Keratinocyte (primary cell): ENCODE measurements at regions not wholly inside any gene's neighbourhood (a gene's known extent, or its start where the extent isn't known, plus 50 kb on each side); places are given as distances from the start of the nearest gene placed in this dataset.

Source experiments
- EZH2 ChIP-seq: IDR thresholded peaks from one replicate; pipeline ENCODE4 v1.6.1; 2012; ENCODE audit warnings: inconsistent platforms, mild to moderate bottlenecking, low read length, moderate library complexity
- TF ChIP-seq, protein P1 (sequence below), 3 experiments: IDR thresholded peaks in 1 of 3; conservative IDR thresholded peaks in 1 of 3; optimal IDR thresholded peaks in 1 of 3; 2 replicates in 2 of 3; 3 replicates in 1 of 3; pipeline versions ENCODE3 to v1.5.1; 2011; ENCODE audit warnings: low read length in 3 of 3, mild to moderate bottlenecking in 3 of 3, moderate library complexity in 2 of 3, control low read depth in 1 of 3, inconsistent platforms in 1 of 3; ENCODE audit not compliant: insufficient read depth in 2 of 3; ENCODE audit errors: extremely low read depth in 1 of 3

DNA sequence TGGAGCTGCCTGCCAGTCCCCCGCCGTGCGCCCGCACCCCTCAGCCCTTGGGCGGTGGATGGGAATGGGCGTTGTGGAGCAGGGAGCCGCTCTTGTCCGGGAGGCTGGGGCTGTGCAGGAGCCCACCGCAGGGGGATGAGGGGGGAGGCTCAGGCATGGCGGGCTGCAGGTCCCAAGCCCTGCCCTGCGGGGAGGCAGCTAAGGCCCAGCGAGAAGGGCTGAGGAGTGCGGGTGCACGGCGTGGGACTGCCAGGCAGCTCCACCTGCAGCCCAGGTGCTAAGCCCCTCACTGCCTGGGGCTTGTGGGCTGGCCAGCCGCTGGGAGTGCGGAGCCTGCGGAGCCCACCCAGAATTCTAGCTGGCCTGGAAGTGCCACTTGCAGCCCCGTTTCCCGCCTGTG lies 991.7 kb upstream of the ARRDC3 start:
- TF ChIP-seq, protein P1, sequence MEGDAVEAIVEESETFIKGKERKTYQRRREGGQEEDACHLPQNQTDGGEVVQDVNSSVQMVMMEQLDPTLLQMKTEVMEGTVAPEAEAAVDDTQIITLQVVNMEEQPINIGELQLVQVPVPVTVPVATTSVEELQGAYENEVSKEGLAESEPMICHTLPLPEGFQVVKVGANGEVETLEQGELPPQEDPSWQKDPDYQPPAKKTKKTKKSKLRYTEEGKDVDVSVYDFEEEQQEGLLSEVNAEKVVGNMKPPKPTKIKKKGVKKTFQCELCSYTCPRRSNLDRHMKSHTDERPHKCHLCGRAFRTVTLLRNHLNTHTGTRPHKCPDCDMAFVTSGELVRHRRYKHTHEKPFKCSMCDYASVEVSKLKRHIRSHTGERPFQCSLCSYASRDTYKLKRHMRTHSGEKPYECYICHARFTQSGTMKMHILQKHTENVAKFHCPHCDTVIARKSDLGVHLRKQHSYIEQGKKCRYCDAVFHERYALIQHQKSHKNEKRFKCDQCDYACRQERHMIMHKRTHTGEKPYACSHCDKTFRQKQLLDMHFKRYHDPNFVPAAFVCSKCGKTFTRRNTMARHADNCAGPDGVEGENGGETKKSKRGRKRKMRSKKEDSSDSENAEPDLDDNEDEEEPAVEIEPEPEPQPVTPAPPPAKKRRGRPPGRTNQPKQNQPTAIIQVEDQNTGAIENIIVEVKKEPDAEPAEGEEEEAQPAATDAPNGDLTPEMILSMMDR (optimal IDR thresholded peaks at IDR 0.05 in 1 of 3, IDR thresholded peaks at IDR 0.05 in 1 of 3, conservative IDR thresholded peaks at IDR 0.05 in 1 of 3; ENCODE audit: extremely low read depth in 1 of 3, insufficient read depth in 2 of 3, low read length in 3 of 3): no peak
- no peak for TF ChIP-seq EZH2
